Left lung (tissue), 4 donors: ENCODE measurements at regions not wholly inside any gene's neighbourhood (a gene's known extent, or its start where the extent isn't known, plus 50 kb on each side); places are given as distances from the start of the nearest gene placed in this dataset.

Source experiments
- ATAC-seq: fragments of 200-7000 bp; cut with Tn5 transposase; one replicate; pipeline ENCODE4 v1.9.1; 2020; ENCODE audit warnings: moderate library complexity
- DNase-seq, 4 donors: peaks; one replicate each; pipeline ENCODE4 v3.0.0-alpha.2; 2013 to 2020
- H3K27ac ChIP-seq, 2 donors: fragments of 200-600 bp; sonication (generic) in 1 of 2; one replicate each; pipeline versions ENCODE4 v1.5.0 to v1.8.0; 2020 to 2021
- H3K27me3 ChIP-seq, 2 donors: fragments of 200-600 bp; sonication (generic) in 1 of 2; one replicate each; pipeline versions ENCODE4 v1.5.0 to v1.8.0; 2020 to 2021
- H3K36me3 ChIP-seq, 2 donors: fragments of 200-600 bp; sonication (generic) in 1 of 2; one replicate each; pipeline versions ENCODE4 v1.5.0 to v1.8.0; 2020 to 2021
- H3K4me1 ChIP-seq, 2 donors: fragments of 200-600 bp; one replicate each; pipeline ENCODE4 v1.8.0; 2021
- H3K4me3 ChIP-seq, 2 donors: fragments of 200-600 bp; sonication (generic) in 1 of 2; one replicate each; pipeline versions ENCODE4 v1.5.0 to v1.8.0; 2020 to 2021; ENCODE audit warnings: mild to moderate bottlenecking in 1 of 2
- H3K9me3 ChIP-seq, 2 donors: fragments of 200-600 bp; sonication (generic) in 1 of 2; one replicate each; pipeline versions ENCODE4 v1.5.0 to v1.8.0; 2020 to 2021
- CTCF ChIP-seq, 2 donors: fragments of 200-600 bp; sonication (generic) in 1 of 2; IDR thresholded peaks; one replicate each; pipeline versions ENCODE4 v1.5.0 to v1.8.0; 2021; ENCODE audit warnings: antibody characterized with exemption in 2 of 2
- intact Hi-C, 2 donors: fragments of 100-400 bp; cut with DNase I; formaldehyde crosslinking; loops; one replicate each; pipeline versions ENCODE4 v1.11.2 to v1.14.2; 2022
- donor health status: DM: no; HTN: yes; CAD: no.
- donor health status: DM: no; HTN: no; CAD: no.

- intact Hi-C loops: no loop called here
- ATAC-seq: no peak
- no peak for TF ChIP-seq CTCF (IDR thresholded peaks at IDR 0.05)
These were observed 126.6 kb upstream of the GYPA start for GRCh38 chr4:144267084-144267483.

GRCh38 chr4:144280688-144281087 lies 140.2 kb upstream of the GYPA start:
- H3K36me3 ChIP-seq: no peaks in the 10 kb centered on the region
- no peak overlapping the region for H3K27ac ChIP-seq
- H3K9me3 ChIP-seq: no peaks in the 10 kb centered on the region
- intact Hi-C loops: no loop called here
- no peaks in the 10 kb centered on the region for H3K4me1 ChIP-seq
- DNase-seq (no peak), ATAC-seq (no peak)
- no peaks in the 10 kb centered on the region for H3K27me3 ChIP-seq
- TF ChIP-seq CTCF (IDR thresholded peaks at IDR 0.05): no peak
- no peak overlapping the region for H3K4me3 ChIP-seq

More at GRCh38 chr4:144267084-144267483, 126.6 kb upstream of the GYPA start:
- no peak overlapping the region for H3K27ac ChIP-seq
- no peaks in the 10 kb centered on the region for H3K27me3 ChIP-seq
- H3K9me3 ChIP-seq: no peaks in the 10 kb centered on the region
- H3K4me1 ChIP-seq: no peaks in the 10 kb centered on the region
- H3K4me3 ChIP-seq: no peak overlapping the region
- DNase-seq: no peak
- no peaks in the 10 kb centered on the region for H3K36me3 ChIP-seq

- Histone ChIP-seq H3K36me3 (no peaks in the 10 kb centered on the region), H3K27ac (no peak overlapping the region), H3K9me3 (no peaks in the 10 kb centered on the region), H3K4me1 (no peaks in the 10 kb centered on the region), H3K4me3 (no peak overlapping the region), H3K27me3 (no peaks in the 10 kb centered on the region)
- intact Hi-C loops: no loop called here
- ATAC-seq (no peak), DNase-seq (peak in 2 of 4 donors; percentile 51 to 60)
- TF ChIP-seq CTCF (IDR thresholded peaks at IDR 0.05): no peak
These were observed 143.0 kb upstream of the GYPA start for GRCh38 chr4:144283526-144283925.

GRCh38 chr4:144284026-144284425 lies 143.5 kb upstream of the GYPA start:
- DNase-seq: peak in 2 of 4 donors; percentile 58 to 70
- H3K27ac ChIP-seq: no peak overlapping the region
- intact Hi-C loops: no loop called here

More at GRCh38 chr4:144284026-144284425, 143.5 kb upstream of the GYPA start:
- TF ChIP-seq CTCF (IDR thresholded peaks at IDR 0.05): no peak
- H3K27me3 ChIP-seq: no peaks in the 10 kb centered on the region
- H3K9me3 ChIP-seq: no peaks in the 10 kb centered on the region
- H3K4me3 ChIP-seq: no peak overlapping the region
- no peaks in the 10 kb centered on the region for H3K36me3 ChIP-seq
- H3K4me1 ChIP-seq: no peaks in the 10 kb centered on the region
- no peak for ATAC-seq
